CD4-positive, alpha-beta T cell (primary cell): ENCODE measurements at regions not wholly inside any gene's neighbourhood (a gene's known extent, or its start where the extent isn't known, plus 50 kb on each side); places are given as distances from the start of the nearest gene placed in this dataset.

Experiments used
- ATAC-seq: fragments of 200-7000 bp; cut with Tn5 transposase; one replicate; pipeline ENCODE4 v1.10.0; 2022; ENCODE audit warnings: mild to moderate bottlenecking; ENCODE audit not compliant: poor library complexity
- CTCF ChIA-PET: fragments of 350-600 bp; sonication (Branson Sonifier 250); formaldehyde crosslinking; loops from one replicate; lab custom pipeline; 2021; ENCODE audit warnings: antibody characterized with exemption, inconsistent platforms; lab: Charles Lee
- POLR2A ChIA-PET: fragments of 350-600 bp; sonication (Branson Sonifier 250); formaldehyde crosslinking; loops from one replicate; lab custom pipeline; 2021; ENCODE audit warnings: antibody characterized with exemption, inconsistent platforms; lab: Charles Lee
- DNase-seq, 14 experiments: peaks; one replicate each; pipeline ENCODE4 v3.0.0-alpha.2; 2013 to 2020; ENCODE audit warnings: mixed read lengths in 2 of 14
- H3K27ac ChIP-seq, 2 donors: one replicate each; pipeline versions ENCODE4 v1.5.1 to v1.7.0; 2013; ENCODE audit warnings: low read length in 2 of 2, low read depth in 1 of 2, mild to moderate bottlenecking in 1 of 2
- H3K27me3 ChIP-seq, 2 experiments: 1 replicate in 1 of 2; 2 replicates in 1 of 2; pipeline versions ENCODE4 v1.6.1 to v1.7.0; 2013; ENCODE audit warnings: low read length in 2 of 2, control low read depth in 1 of 2, mild to moderate bottlenecking in 1 of 2, moderate library complexity in 1 of 2; ENCODE audit not compliant: insufficient read depth in 2 of 2, control insufficient read depth in 1 of 2
- H3K36me3 ChIP-seq: one replicate; pipeline ENCODE4 v1.6.1; 2013; ENCODE audit warnings: low read length, control low read depth; ENCODE audit not compliant: insufficient read depth
- H3K4me1 ChIP-seq: one replicate; pipeline ENCODE4 v1.6.1; 2013; ENCODE audit warnings: low read length, control low read depth; ENCODE audit not compliant: insufficient read depth
- H3K4me3 ChIP-seq: one replicate; pipeline ENCODE4 v1.5.1; 2013; ENCODE audit warnings: mild to moderate bottlenecking, low read length, moderate library complexity
- H3K9me3 ChIP-seq, 2 experiments: 1 replicate in 1 of 2; 2 replicates in 1 of 2; pipeline versions ENCODE4 v1.6.1 to v1.7.0; 2013; ENCODE audit warnings: low read length in 2 of 2, mild to moderate bottlenecking in 2 of 2, control low read depth in 1 of 2, moderate library complexity in 1 of 2; ENCODE audit not compliant: control insufficient read depth in 1 of 2, insufficient read depth in 1 of 2
- H3K27ac Mint-ChIP-seq: one replicate; pipeline ENCODE4 v1.8.0; 2020; ENCODE audit warnings: mixed read lengths
- H3K27me3 Mint-ChIP-seq: one replicate; pipeline ENCODE4 v1.8.0; 2021; ENCODE audit warnings: mixed read lengths
- H3K36me3 Mint-ChIP-seq: one replicate; pipeline ENCODE4 v1.8.0; 2021; ENCODE audit warnings: low read depth, mixed read lengths
- H3K4me1 Mint-ChIP-seq: one replicate; pipeline ENCODE4 v1.8.0; 2021; ENCODE audit warnings: low read depth, mixed read lengths
- H3K4me3 Mint-ChIP-seq: one replicate; pipeline ENCODE4 v1.8.0; 2020; ENCODE audit warnings: mild to moderate bottlenecking, mixed read lengths
- H3K9me3 Mint-ChIP-seq: one replicate; pipeline ENCODE4 v1.8.0; 2020; ENCODE audit warnings: mixed read lengths
- CTCF ChIP-seq: fragments of 200-600 bp; IDR thresholded peaks from one replicate; pipeline ENCODE4 v1.8.0; 2022; ENCODE audit warnings: antibody characterized with exemption, mild to moderate bottlenecking
- intact Hi-C, 2 experiments: fragments of 100-400 bp; cut with DNase I in 1 of 2; cut with micrococcal nuclease in 1 of 2; formaldehyde crosslinking; loops; one replicate each; pipeline versions ENCODE4 v1.15.1 to v1.9.0; 2023 to 2025; cut with DNase I, micrococcal nuclease

GRCh38 chr15:21262851-21263425, 177.4 kb downstream of the POTEB3 start:
- H3K27me3 Mint-ChIP-seq: peaks cover 4% of the 10 kb centered on the region
- no peak overlapping the region for H3K27ac ChIP-seq
- no peaks in the 10 kb centered on the region for H3K4me1 ChIP-seq
- H3K27me3 ChIP-seq: peaks cover 0 to 4% of the 10 kb centered on the region in 2 experiments
- TF ChIP-seq CTCF: no peak
- no peak for DNase-seq
- H3K4me3 ChIP-seq: no peak overlapping the region
- ATAC-seq: no peak
- no peaks in the 10 kb centered on the region for H3K36me3 ChIP-seq
- intact Hi-C loops: no loop called here
- no peak overlapping the region for H3K27ac Mint-ChIP-seq
- no peaks in the 10 kb centered on the region for H3K4me1 Mint-ChIP-seq
- H3K9me3 ChIP-seq: peaks cover 0 to 21% of the 10 kb centered on the region in 2 experiments
- H3K36me3 Mint-ChIP-seq: no peaks in the 10 kb centered on the region
- ChIA-PET CTCF (no interaction called here), POLR2A (no interaction called here)
- no peaks in the 10 kb centered on the region for H3K9me3 Mint-ChIP-seq
- H3K4me3 Mint-ChIP-seq: no peak overlapping the region

GRCh38 chr15:21261965-21262850, 178.1 kb downstream of the POTEB3 start:
- H3K4me3 Mint-ChIP-seq: no peak overlapping the region
- H3K4me1 ChIP-seq: no peaks in the 10 kb centered on the region
- peaks cover 4% of the 10 kb centered on the region for H3K27me3 Mint-ChIP-seq
- peak in 2 of 14 experiments; percentile 7 to 39 for DNase-seq
- peaks cover 0 to 21% of the 10 kb centered on the region in 2 experiments for H3K9me3 ChIP-seq
- ChIA-PET POLR2A (no interaction called here), CTCF (no interaction called here)
- H3K27ac Mint-ChIP-seq: no peak overlapping the region
- H3K36me3 ChIP-seq: no peaks in the 10 kb centered on the region
- TF ChIP-seq CTCF: no peak
- H3K4me1 Mint-ChIP-seq: no peaks in the 10 kb centered on the region
- intact Hi-C loops: no loop called here
- no peaks in the 10 kb centered on the region for H3K36me3 Mint-ChIP-seq
- ATAC-seq: no peak
- H3K9me3 Mint-ChIP-seq: no peaks in the 10 kb centered on the region
- no peaks in the 10 kb centered on the region for H3K27me3 ChIP-seq
- H3K27ac ChIP-seq: no peak overlapping the region
- H3K4me3 ChIP-seq: no peak overlapping the region

- Histone ChIP-seq H3K27ac (no peak overlapping the region), H3K9me3 (peaks cover 0 to 21% of the 10 kb centered on the region in 2 experiments), H3K27me3 (no peaks in the 10 kb centered on the region), H3K4me1 (no peaks in the 10 kb centered on the region), H3K4me3 (no peak overlapping the region), H3K36me3 (no peaks in the 10 kb centered on the region)
- POLR2A ChIA-PET: no interaction called here
- CTCF ChIA-PET: no interaction called here
- H3K27ac Mint-ChIP-seq: no peak overlapping the region
- DNase-seq (no peak), ATAC-seq (no peak)
- intact Hi-C loops: no loop called here
- H3K27me3 Mint-ChIP-seq: peaks cover 4% of the 10 kb centered on the region
- no peak overlapping the region for H3K4me3 Mint-ChIP-seq
- no peaks in the 10 kb centered on the region for H3K36me3 Mint-ChIP-seq
- no peaks in the 10 kb centered on the region for H3K9me3 Mint-ChIP-seq
- H3K4me1 Mint-ChIP-seq: no peaks in the 10 kb centered on the region
- TF ChIP-seq CTCF: no peak
Observed at GRCh38 chr15:21261396-21261964, 178.8 kb downstream of the POTEB3 start.
